ENCODE measurements at regions not wholly inside any gene's neighbourhood (a gene's known extent, or its start where the extent isn't known, plus 50 kb on each side); places are given as distances from the start of the nearest gene placed in this dataset.

GRCh38 chr2:183490489-183490888 is 366.2 kb downstream of the NUP35 start:
- Mint-ChIP-seq H3K9me3 (no peaks in the 10 kb centered on the region), H3K4me3 (no peak overlapping the region), H3K36me3 (no peaks in the 10 kb centered on the region), H3K27ac (no peak overlapping the region), H3K27me3 (no peaks in the 10 kb centered on the region), H3K4me1 (ENCODE audit: unreplicated experiment) (no peaks in the 10 kb centered on the region)
- TF ChIP-seq CTCF (conservative IDR thresholded peaks at IDR 0.05) = no peak
- no peak for DNase-seq (ENCODE audit: extremely low spot score, unreplicated experiment)

DNA sequence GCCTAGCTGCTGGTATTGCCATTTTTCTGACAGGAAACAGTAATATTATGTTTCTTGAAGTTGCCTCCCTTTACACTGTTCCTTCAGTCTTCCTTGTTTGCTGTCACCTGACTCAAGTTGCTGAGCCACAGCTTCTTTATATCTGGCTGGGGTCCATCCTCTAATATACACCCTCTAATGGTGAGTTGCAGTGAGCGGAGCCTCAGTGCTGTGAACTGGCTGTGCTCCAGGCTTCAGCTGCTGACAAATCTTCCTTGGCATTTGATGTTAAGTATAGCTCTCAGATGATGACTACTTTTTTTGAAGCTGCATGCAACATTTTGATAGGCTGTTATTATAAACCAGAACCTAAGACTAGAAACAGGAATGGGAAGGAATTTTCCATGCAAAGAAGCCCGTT is 366.7 kb downstream of the NUP35 start:
- no peaks in the 10 kb centered on the region for H3K4me1 Mint-ChIP-seq (ENCODE audit: unreplicated experiment)
- H3K36me3 Mint-ChIP-seq = no peaks in the 10 kb centered on the region
- no peak for DNase-seq (ENCODE audit: extremely low spot score, unreplicated experiment)
- no peaks in the 10 kb centered on the region for H3K27me3 Mint-ChIP-seq
- TF ChIP-seq CTCF (conservative IDR thresholded peaks at IDR 0.05) = no peak
- H3K9me3 Mint-ChIP-seq = no peaks in the 10 kb centered on the region
- no peak overlapping the region for H3K27ac Mint-ChIP-seq
- H3K4me3 Mint-ChIP-seq = no peak overlapping the region

DNA sequence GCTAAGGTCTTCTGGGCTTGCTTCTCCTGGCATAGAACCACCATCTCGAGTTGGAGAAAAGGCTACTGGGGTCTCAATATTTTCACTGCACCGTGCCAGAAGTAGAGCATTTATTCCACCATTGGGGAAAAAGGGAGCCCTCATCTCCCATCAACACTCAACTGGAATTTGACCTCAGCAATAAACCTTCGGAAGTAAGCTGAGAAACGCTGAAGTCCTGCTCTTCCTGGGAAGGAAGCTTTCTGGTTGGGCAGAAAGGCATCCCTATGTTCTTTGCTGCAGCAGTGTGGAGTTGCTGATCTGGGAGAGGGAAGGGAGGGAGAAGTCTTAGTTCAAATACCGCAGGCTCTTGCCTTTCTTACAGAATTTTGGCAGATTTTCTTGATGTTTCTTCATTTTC is 368.8 kb downstream of the NUP35 start:
- H3K9me3 Mint-ChIP-seq = no peaks in the 10 kb centered on the region
- no peaks in the 10 kb centered on the region for H3K36me3 Mint-ChIP-seq
- no peak overlapping the region for H3K4me3 Mint-ChIP-seq
- H3K27ac Mint-ChIP-seq = no peak overlapping the region
- TF ChIP-seq CTCF (conservative IDR thresholded peaks at IDR 0.05) = no peak
- no peaks in the 10 kb centered on the region for H3K4me1 Mint-ChIP-seq (ENCODE audit: unreplicated experiment)
- no peak for DNase-seq (ENCODE audit: extremely low spot score, unreplicated experiment)
- no peaks in the 10 kb centered on the region for H3K27me3 Mint-ChIP-seq

DNA sequence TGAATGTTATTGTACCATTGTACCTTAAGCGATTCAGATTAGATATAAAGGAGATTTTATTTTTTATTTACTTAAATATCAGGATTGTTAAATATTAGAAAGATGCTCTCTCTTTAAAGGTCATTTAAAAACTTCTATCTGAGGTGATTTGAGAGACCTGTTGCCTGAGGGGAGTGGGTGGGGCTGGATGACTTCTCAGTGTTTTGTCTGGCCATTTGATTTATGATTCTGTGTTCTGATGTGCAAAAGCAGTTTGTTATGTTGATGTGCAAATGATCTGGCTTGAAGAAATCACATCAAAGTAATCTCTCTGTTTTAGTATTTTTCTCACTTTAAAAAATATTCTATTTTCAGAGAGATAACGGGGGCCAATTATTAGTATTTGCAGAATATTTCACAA is 370.8 kb downstream of the NUP35 start:
- no peak for TF ChIP-seq CTCF (conservative IDR thresholded peaks at IDR 0.05)

DNA sequence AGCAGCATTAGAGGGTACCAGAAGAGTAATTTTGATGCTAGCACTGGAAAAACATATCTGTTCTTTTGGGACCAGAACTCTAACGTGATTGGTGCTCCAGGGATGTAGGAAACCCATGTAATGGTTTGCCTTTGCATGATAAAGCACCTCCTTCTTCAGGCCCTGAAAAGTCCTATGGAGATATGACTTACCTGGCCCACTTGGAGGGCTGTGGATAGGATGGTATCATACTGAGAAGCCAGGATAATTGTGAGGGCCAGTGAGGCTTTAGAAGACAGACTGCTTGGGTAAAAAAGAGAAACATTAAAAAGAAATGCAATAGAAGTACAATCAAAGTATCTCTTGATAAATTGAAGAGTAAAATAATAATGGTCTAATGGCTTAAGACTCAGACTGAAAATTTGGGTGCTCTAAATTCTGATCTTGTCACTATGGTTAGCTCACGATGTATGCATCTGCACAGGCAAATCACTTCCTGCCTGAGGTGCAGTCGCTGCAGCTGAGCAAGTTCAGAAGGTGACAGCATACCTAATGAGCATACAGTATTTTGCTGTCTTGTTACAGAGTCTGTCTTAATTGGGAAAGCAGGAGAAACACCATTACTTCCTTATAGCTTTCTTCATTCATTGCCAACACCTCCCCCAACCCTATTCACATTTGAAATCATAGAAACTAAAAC is 371.5 kb downstream of the NUP35 start:
- Mint-ChIP-seq H3K4me3 (no peak overlapping the region), H3K27me3 (no peaks in the 10 kb centered on the region), H3K27ac (no peak overlapping the region), H3K9me3 (no peaks in the 10 kb centered on the region), H3K4me1 (ENCODE audit: unreplicated experiment) (no peaks in the 10 kb centered on the region), H3K36me3 (no peaks in the 10 kb centered on the region)
- no peak for DNase-seq (ENCODE audit: extremely low spot score, unreplicated experiment)
- TF ChIP-seq CTCF (conservative IDR thresholded peaks at IDR 0.05) = no peak

More for the DNA sequence above, 370.8 kb downstream of the NUP35 start:
- DNase-seq (ENCODE audit: extremely low spot score, unreplicated experiment) = no peak
- no peaks in the 10 kb centered on the region for H3K36me3 Mint-ChIP-seq
- H3K4me3 Mint-ChIP-seq = no peak overlapping the region
- H3K27me3 Mint-ChIP-seq = no peaks in the 10 kb centered on the region
- H3K4me1 Mint-ChIP-seq (ENCODE audit: unreplicated experiment) = no peaks in the 10 kb centered on the region
- H3K27ac Mint-ChIP-seq = no peak overlapping the region
- H3K9me3 Mint-ChIP-seq = no peaks in the 10 kb centered on the region

- no peaks in the 10 kb centered on the region for H3K9me3 Mint-ChIP-seq
- no peak overlapping the region for H3K27ac Mint-ChIP-seq
- no peaks in the 10 kb centered on the region for H3K27me3 Mint-ChIP-seq
- H3K4me3 Mint-ChIP-seq = no peak overlapping the region
- no peak for DNase-seq (ENCODE audit: extremely low spot score, unreplicated experiment)
- H3K4me1 Mint-ChIP-seq (ENCODE audit: unreplicated experiment) = no peaks in the 10 kb centered on the region
- TF ChIP-seq CTCF (conservative IDR thresholded peaks at IDR 0.05) = no peak
- no peaks in the 10 kb centered on the region for H3K36me3 Mint-ChIP-seq
Measured at GRCh38 chr2:183497861-183498260, 373.6 kb downstream of the NUP35 start.

All from type B pancreatic cell (in vitro differentiated cells).